ENCODE measurements at regions not wholly inside any gene's neighbourhood (a gene's known extent, or its start where the extent isn't known, plus 50 kb on each side); places are given as distances from the start of the nearest gene placed in this dataset.
"Not testable (repeated sequence)": the region's sequence is repeated elsewhere in the genome, so short reads cannot be mapped to it uniquely, and the experiment has no call there.

DNA sequence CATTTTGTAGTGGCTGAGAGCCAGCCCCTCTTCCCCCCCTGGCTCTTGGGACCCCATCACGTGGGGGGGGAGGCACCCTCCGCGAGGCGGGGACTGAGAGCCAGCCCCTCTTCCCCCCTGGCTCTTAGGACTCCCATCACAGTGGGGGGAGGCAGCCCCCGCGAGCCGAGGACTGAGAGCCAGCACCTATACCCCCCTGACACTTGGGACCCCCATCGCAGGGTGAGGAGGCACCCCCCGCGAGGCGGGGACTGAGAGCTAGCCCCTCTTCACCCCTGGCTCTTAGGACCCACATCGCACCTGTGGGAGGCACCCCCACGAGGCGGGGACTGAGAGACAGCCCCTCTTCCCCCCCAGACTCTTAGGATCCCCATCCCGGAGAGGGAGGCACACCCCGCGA is 2426.5 kb upstream of the PCDH20 start:
- no peak for DNase-seq (ENCODE audit: extremely low read depth, low read depth)
- TF ChIP-seq, protein P1, sequence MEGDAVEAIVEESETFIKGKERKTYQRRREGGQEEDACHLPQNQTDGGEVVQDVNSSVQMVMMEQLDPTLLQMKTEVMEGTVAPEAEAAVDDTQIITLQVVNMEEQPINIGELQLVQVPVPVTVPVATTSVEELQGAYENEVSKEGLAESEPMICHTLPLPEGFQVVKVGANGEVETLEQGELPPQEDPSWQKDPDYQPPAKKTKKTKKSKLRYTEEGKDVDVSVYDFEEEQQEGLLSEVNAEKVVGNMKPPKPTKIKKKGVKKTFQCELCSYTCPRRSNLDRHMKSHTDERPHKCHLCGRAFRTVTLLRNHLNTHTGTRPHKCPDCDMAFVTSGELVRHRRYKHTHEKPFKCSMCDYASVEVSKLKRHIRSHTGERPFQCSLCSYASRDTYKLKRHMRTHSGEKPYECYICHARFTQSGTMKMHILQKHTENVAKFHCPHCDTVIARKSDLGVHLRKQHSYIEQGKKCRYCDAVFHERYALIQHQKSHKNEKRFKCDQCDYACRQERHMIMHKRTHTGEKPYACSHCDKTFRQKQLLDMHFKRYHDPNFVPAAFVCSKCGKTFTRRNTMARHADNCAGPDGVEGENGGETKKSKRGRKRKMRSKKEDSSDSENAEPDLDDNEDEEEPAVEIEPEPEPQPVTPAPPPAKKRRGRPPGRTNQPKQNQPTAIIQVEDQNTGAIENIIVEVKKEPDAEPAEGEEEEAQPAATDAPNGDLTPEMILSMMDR (IDR thresholded peaks at IDR 0.05; ENCODE audit: low read depth, low read length), result no peak

DNA sequence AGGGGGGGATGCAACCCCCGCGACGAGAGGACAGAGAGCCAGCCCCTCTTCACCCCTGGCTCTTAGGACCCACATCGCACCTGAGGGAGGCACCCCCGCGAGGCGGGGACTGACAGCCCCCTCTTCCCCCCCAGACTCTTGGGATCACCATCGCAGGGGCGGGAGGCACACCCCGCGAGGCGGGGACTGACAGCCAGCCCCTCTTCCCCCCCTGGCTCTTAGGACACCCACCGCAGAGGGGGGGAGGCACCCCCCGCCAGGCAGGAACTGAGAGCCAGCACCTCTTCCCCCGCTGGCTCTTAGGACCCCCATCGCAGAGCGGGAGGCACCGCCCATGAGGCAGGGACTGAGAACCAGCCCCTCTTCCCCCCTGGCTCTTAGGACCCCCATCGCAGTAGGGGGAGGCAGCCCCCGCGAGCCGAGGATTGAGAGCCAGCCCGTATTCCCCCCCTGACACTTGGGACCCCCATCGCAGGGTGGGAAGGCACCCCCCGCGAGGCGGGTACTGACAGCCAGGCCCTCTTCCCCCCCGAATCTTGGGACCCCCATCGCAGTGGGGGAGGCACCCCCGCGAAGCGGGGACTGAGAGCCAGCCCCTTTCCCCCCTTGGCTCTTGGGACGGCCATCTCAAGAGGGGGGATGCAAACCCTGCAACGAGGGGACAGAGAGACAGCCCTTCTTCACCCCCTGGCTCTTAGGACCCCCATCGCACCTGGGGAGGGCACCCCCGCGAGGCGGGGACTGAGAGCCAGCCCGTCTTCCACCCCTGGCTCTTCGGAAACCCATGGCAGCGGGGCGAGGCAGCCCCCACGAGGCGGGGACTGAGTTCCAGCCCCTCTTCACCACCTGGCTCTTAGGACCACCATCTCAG is 2425.1 kb upstream of the PCDH20 start:
- no peak for DNase-seq (ENCODE audit: extremely low read depth, low read depth)
- TF ChIP-seq, protein P1 (IDR thresholded peaks at IDR 0.05; ENCODE audit: low read depth, low read length), result no peak

DNA sequence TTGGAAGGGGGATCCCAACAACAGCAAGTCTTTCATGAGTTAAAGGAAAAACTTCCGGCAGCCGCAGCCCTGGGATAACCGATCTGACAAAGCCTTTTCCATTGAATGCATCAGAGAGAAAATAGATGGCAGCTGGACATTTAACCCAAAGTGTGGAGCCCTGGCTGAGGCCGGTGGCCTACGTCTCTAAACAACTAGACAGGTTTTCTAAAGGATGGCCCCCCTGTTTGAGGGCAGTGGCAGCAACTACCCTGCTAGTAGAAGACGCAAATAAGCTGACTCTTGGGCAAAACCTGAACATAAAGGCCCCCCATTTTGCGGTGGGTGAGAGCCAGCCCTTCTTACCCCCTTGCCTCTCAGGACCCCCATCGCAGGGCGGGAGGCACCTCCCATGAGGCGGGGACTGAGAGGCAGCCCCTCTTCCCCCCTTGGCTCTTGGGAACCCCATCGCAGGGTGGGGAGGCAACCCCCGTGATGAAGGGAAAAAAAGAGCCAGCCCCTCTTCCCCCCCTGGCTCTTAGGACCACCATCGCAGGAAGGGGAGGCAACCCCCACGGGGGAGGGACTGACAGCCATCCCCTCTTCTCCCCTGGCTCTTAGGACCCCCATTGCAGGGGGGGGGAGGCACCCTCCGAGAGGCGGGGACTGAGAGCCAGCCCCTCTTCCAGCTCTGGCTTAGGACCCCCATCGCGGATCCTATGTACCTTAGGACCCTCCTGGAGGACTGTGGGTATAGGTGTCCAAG is 2422.9 kb upstream of the PCDH20 start:
- TF ChIP-seq, protein P1 (IDR thresholded peaks at IDR 0.05; ENCODE audit: low read depth, low read length), result no peak
- DNase-seq (ENCODE audit: extremely low read depth, low read depth), result no peak

DNA sequence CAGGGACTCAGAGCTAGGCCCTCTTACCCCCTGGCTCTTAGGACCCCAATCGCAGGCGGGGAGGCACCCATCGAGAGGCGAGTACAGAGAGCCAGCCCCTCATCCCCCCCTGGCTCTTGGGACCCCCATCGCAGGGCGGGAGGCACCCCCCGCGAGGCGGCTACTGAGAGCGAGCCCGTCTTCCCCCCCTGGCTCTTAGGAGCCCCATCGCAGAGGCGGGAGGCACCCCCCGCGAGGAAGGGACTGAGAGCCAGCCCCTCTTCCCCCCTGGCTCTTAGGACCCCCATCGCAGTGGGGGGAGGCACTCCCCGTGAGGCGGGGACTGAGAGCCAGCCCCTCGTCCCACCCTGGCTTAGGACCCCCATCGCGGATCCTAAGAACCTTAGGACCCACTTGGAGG is 2422.1 kb upstream of the PCDH20 start:
- not testable (repeated sequence) for DNase-seq (ENCODE audit: extremely low read depth, low read depth)

DNA sequence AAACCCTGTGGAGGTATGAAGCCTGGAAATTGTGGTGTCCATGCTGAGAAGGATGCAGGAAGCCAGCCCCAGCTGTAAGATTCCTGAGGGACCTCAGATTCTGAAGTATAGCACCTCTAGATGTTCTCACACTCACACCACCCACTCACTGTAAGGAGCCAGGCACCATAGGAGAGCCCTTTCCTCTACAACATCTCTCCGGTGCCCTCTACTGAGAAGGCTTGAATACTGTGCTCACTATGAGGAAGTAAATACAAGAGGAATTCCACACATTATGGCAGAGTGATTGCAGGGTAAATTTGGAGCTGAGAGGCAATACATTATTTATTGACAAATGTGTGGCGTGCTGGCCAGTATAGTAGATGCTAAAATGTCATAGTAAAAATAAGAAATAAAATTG is 2414.0 kb upstream of the PCDH20 start:
- not testable (repeated sequence) for DNase-seq (ENCODE audit: extremely low read depth, low read depth)

DNA sequence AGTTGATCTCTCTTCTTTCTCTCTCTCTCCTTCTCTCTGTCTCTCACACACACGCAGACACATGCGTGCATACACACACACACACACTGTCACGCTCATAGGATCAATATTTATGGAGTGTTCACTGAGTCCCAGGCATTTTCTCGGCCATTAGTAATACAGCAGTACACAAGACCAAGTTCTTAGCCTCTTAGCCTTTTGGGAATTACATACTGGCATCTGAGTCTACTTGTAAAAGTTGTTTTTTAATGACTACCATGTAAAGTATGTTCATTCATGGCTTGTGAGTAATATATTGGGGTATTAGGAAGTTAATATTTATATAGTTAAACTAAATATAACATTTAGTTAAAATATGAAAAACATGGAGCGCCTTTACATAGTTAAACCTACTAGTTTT is 2406.1 kb upstream of the PCDH20 start:
- not testable (repeated sequence) for DNase-seq (ENCODE audit: extremely low read depth, low read depth)

DNA sequence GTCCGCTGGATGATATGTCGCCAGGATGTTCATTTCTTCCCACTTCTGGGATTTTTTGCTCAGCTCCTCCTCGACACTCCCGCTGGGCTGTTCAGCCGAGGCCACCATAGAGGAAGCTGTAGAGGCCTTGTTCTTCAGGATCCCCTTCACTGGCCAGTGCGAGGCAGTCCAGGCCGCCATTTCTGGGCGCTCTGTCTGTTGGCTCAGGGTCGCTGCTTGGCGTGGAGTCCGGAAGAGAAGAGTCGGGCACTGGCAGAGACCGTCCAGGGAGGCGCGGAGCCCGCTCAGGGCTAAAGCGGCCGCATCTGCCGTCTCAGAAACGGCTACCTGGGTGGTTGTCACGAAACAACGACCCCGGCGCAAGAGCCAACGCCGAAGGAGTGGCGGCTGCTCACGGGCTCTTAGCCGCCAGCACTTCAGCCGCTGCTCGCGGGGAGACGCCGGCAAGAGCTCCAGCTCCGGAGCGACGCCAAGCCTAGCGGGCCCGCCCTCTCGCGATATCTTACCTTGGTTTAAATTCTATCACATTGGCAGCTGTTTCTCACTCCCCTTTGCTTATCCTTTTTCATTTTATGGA is 2395.9 kb upstream of the PCDH20 start:
- DNase-seq (ENCODE audit: extremely low read depth, low read depth), result not testable (repeated sequence)

DNA sequence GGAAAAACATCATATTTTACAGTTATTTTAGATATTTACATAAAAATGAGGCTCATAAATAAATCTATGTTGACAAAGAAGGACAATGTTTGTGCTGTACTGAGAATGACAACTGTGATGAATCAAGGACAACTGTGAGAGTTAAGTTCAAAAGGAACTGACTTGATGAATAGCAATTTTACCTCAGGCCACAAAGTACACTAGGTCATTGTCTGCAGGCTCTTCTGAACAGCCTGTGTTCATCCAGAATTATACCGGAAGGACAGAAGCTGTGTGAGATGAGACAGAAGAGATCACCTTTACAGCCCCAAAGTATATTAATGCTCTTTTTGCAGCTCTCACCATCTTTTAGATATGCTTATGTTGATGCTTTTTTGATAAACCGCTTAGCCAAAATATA is 2375.5 kb upstream of the PCDH20 start:
- not testable (repeated sequence) for DNase-seq (ENCODE audit: extremely low read depth, low read depth)

DNA sequence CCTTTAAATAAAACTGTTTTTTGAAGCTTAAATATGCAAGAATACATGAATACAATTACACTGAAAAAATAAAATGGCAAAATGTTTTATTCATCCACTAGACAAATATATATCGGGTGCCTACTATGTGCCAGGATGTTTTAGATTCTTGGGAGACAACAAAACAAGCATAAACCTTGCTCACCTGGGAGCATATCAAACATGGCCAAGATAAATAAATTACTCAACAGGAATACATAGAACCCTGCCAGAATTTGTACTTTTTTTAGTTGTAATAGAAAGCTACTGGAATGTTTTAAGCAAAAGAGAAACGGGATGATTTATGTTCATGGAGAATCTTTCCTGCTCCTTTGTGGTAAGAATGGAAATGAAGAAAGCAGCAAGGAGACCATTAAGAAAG is 2358.5 kb upstream of the PCDH20 start:
- TF ChIP-seq, protein P1 (IDR thresholded peaks at IDR 0.05; ENCODE audit: low read depth, low read length), result no peak
- no peak for DNase-seq (ENCODE audit: extremely low read depth, low read depth)

DNA sequence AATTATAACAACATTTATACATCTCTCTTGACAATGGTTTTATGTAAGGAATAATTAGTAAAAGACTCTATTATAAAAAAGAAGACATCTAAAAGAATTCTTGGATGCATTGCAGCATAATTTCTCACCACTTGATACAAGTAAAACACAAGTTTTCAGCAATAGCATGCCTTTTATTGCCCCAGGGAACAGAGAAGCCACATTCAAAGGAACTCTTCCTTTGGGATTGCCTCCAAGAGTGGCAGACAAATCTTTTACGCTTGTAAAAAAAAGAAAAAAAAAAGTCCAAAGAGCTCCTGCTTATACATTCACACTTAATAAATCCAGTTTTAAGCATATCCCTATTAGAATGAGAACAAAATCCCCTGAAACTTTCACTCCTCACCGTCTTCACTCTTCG is 2357.8 kb upstream of the PCDH20 start:
- TF ChIP-seq, protein P1 (IDR thresholded peaks at IDR 0.05; ENCODE audit: low read depth, low read length), result no peak
- no peak for DNase-seq (ENCODE audit: extremely low read depth, low read depth)

DNA sequence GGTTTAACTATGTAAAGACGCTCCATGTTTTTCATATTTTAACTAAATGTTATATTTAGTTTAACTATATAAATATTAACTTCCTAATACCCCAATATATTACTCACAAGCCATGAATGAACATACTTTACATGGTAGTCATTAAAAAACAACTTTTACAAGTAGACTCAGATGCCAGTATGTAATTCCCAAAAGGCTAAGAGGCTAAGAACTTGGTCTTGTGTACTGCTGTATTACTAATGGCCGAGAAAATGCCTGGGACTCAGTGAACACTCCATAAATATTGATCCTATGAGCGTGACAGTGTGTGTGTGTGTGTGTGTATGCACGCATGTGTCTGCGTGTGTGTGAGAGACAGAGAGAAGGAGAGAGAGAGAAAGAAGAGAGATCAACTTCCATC is 2342.0 kb upstream of the PCDH20 start:
- not testable (repeated sequence) for DNase-seq (ENCODE audit: extremely low read depth, low read depth)

DNA sequence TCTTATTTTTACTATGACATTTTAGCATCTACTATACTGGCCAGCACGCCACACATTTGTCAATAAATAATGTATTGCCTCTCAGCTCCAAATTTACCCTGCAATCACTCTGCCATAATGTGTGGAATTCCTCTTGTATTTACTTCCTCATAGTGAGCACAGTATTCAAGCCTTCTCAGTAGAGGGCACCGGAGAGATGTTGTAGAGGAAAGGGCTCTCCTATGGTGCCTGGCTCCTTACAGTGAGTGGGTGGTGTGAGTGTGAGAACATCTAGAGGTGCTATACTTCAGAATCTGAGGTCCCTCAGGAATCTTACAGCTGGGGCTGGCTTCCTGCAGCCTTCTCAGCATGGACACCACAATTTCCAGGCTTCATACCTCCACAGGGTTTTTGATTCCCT is 2334.2 kb upstream of the PCDH20 start:
- DNase-seq (ENCODE audit: extremely low read depth, low read depth), result not testable (repeated sequence)

DNA sequence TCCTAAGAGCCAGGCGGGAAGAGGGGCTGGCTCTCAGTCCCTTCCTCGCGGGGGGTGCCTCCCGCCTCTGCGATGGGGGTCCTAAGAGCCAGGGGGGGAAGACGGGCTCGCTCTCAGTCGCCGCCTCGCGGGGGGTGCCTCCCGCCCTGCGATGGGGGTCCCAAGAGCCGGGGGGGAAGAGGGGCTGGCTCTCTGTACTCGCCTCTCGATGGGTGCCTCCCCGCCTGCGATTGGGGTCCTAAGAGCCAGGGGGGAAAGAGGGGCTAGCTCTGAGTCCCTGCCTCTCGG is 2326.1 kb upstream of the PCDH20 start:
- not testable (repeated sequence) for DNase-seq (ENCODE audit: extremely low read depth, low read depth)

Data from AG09319 (cell line).